GM21381 (cell line): ENCODE measurements at regions not wholly inside any gene's neighbourhood (a gene's known extent, or its start where the extent isn't known, plus 50 kb on each side); places are given as distances from the start of the nearest gene placed in this dataset.
"Not testable (repeated sequence)": the region's sequence is repeated elsewhere in the genome, so short reads cannot be mapped to it uniquely, and the experiment has no call there.

ENCODE experiments used
- ATAC-seq: cut with Tn5 transposase; IDR thresholded peaks from one replicate; pipeline ENCODE4 v1.9.1; 2021; ENCODE audit warnings: mild to moderate bottlenecking, moderate library complexity; ENCODE audit not compliant: unreplicated experiment

DNA sequence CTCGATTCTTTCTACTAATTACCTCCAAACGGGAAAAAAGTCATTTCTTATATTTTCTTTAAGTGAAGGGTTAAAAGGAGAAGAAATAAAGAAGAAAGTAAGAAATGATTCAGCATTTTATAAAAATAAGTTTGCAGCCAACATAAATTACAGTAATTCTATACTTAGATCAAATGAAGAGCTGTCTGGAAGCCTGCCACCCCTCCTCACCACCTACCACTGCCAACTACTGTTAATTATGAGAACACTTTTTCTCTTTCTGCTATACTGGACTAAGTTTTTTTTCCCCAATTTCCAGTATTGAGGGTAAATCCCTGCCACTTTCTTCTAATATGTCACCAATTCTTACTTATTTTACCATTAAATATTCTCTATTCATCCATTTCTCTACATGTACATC, 1030.1 kb downstream of the PRIM2 start:
- ATAC-seq = not testable (repeated sequence)

DNA sequence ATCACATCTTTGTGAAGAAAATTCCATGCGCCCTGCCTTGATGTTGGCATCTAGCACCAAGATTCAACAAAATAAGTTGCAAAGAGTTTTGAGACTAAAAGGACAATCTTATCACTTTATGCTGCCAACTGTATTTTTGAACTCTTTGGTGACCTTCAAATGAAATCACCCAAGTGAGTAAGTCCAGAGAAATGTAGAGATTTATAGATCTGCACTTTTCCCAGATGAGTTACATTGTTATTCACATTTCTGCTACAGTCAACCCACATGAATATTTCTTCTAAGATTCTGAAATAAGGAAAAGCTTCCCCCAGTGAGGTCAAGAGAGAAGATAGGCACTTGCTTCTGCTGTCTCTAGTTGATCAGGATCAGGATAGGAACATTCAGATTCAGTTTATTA, 1034.2 kb downstream of the PRIM2 start:
- ATAC-seq = not testable (repeated sequence)

DNA sequence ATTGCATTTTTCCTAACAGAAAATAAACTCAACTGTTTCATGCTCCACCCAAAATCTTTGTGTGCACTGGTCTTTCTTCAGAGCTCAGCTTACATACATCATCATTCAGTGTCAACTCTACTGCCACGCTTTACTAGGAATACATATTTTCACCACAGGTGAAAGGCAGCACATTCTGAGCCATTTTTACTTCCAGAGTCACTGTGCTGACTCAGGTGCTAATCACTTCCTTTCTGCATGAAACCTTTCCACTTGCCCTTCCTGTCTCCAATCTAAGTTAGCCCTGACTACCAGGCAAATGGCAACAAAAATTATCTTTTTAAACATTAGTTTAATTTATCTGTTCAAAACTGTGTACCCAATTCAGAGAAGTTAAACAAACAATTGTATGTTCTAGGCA, 1041.0 kb downstream of the PRIM2 start:
- ATAC-seq = not testable (repeated sequence)

DNA sequence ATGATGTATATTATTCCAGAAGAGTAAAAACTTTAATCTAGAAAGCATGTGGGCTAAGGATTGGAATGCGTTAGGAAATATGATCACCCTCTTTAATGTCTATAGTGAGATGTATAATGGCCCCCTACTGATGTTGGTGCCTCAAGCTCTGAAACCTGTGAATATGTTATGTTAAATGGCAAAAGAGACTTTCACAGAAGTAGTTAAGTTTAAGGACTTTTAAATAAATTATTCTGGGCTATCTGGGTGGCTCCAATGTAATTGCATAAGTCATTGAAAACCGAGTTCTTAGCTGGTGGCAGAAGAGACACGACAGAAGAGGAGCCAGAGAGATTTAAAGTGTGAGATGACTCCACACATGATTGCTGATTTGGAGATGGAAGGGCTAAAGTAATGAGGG, 1048.4 kb downstream of the PRIM2 start:
- not testable (repeated sequence) for ATAC-seq

DNA sequence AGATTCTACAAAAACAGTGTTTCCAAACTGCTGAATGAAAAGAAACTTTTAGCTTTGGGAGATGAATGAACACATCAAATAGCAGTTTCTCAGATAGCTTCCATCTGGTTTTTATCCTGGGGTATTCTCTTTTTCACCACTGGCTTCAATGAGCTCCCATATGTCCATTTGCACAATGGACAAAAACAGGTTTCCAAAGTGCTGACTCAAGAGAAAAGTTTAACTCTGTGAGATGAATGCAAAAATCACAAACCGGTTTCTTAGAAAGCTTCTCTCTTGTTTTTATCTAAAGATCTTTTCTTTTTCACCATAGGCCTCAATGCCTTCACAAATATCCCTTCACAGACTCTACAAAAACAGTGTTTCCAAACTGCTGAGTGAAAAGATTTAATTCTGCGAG, 1089.2 kb downstream of the PRIM2 start:
- ATAC-seq = not testable (repeated sequence)

DNA sequence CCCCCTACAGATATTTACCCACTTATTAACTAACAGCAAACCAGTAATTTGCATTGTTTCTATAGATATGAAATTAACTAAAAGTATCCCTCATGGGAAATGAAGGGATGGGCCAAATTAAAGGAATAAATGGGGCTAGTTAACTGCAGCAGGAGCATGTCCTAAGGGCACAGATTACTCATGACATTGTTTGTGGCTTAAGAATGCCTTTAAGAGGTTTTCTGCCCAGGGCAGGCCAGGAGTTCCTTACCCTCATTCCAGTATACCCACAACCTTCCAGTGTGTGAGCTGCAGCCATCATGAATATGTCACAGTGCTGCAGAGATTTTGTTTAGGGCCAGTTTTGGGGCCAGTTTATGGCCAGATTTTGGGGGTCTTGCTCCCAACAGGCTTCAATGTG, 1101.9 kb downstream of the PRIM2 start:
- ATAC-seq = no peak
